ENCODE measurements at regions not wholly inside any gene's neighbourhood (a gene's known extent, or its start where the extent isn't known, plus 50 kb on each side); places are given as distances from the start of the nearest gene placed in this dataset.

- no peak for DNase-seq (ENCODE audit: low read depth)
- no peak overlapping the region for H3K4me3 ChIP-seq (ENCODE audit: low read length)
- no peak for TF ChIP-seq CTCF (conservative IDR thresholded peaks at IDR 0.05; ENCODE audit: low read length)
These were observed 1283.4 kb downstream of the PCDH7 start for GRCh38 chr4:32003548-32003947.

GRCh38 chr4:32010221-32010620 is 1290.1 kb downstream of the PCDH7 start:
- no peak overlapping the region for H3K4me3 ChIP-seq (ENCODE audit: low read length)
- TF ChIP-seq CTCF (conservative IDR thresholded peaks at IDR 0.05; ENCODE audit: low read length): no peak
- DNase-seq (ENCODE audit: low read depth): no peak

- DNase-seq (ENCODE audit: low read depth): peak; percentile 1
- no peak overlapping the region for H3K4me3 ChIP-seq (ENCODE audit: low read length)
- TF ChIP-seq CTCF (conservative IDR thresholded peaks at IDR 0.05; ENCODE audit: low read length): no peak
These were observed 1301.9 kb downstream of the PCDH7 start for GRCh38 chr4:32022071-32022470.

- DNase-seq (ENCODE audit: low read depth): peak; percentile 46
- no peak for TF ChIP-seq CTCF (conservative IDR thresholded peaks at IDR 0.05; ENCODE audit: low read length)
- no peak overlapping the region for H3K4me3 ChIP-seq (ENCODE audit: low read length)
These were observed 1305.8 kb downstream of the PCDH7 start for GRCh38 chr4:32025851-32026459.

GRCh38 chr4:32030406-32030805 is 1310.2 kb downstream of the PCDH7 start:
- no peak for DNase-seq (ENCODE audit: low read depth)
- no peak for TF ChIP-seq CTCF (conservative IDR thresholded peaks at IDR 0.05; ENCODE audit: low read length)
- no peak overlapping the region for H3K4me3 ChIP-seq (ENCODE audit: low read length)

GRCh38 chr4:32031026-32031425 is 1310.9 kb downstream of the PCDH7 start:
- no peak for TF ChIP-seq CTCF (conservative IDR thresholded peaks at IDR 0.05; ENCODE audit: low read length)
- no peak for DNase-seq (ENCODE audit: low read depth)

GRCh38 chr4:32032136-32032672 is 1312.0 kb downstream of the PCDH7 start:
- TF ChIP-seq CTCF (conservative IDR thresholded peaks at IDR 0.05; ENCODE audit: low read length): no peak
- DNase-seq (ENCODE audit: low read depth): no peak
- no peak overlapping the region for H3K4me3 ChIP-seq (ENCODE audit: low read length)

More at GRCh38 chr4:32031026-32031425, 1310.9 kb downstream of the PCDH7 start:
- no peak overlapping the region for H3K4me3 ChIP-seq (ENCODE audit: low read length)
